Gastroesophageal sphincter (tissue), 2 donors: ENCODE measurements at regions not wholly inside any gene's neighbourhood (a gene's known extent, or its start where the extent isn't known, plus 50 kb on each side); places are given as distances from the start of the nearest gene placed in this dataset.

ENCODE experiments used
- EP300 ChIP-seq: sonication (generic); formaldehyde crosslinking; IDR thresholded peaks from one replicate; pipeline ENCODE4 v1.6.1; 2017; ENCODE audit warnings: antibody characterized with exemption, mild to moderate bottlenecking
- POLR2A ChIP-seq, 2 donors: fragments of 450-650 bp; IDR thresholded peaks; one replicate each; pipeline ENCODE4 v1.6.1; 2017; ENCODE audit warnings: antibody characterized with exemption in 2 of 2, mild to moderate bottlenecking in 2 of 2, moderate library complexity in 1 of 2

GRCh38 chr2:82120654-82121053 lies 1816.1 kb upstream of the LRRTM1 start:
- TF ChIP-seq POLR2A (IDR thresholded peaks at IDR 0.05) (no peak), EP300 (no peak)
